ENCODE measurements at regions not wholly inside any gene's neighbourhood (a gene's known extent, or its start where the extent isn't known, plus 50 kb on each side); places are given as distances from the start of the nearest gene placed in this dataset.

GRCh38 chrX:22445880-22446279 lies 173.2 kb downstream of the CBLL2 start:
- TF ChIP-seq BHLHE40 (IDR thresholded peaks at IDR 0.05; ENCODE audit: low read depth, low read length): no peak
- no peak for TF ChIP-seq MAFK (IDR thresholded peaks at IDR 0.05; ENCODE audit: partially characterized antibody)
- TF ChIP-seq POLR2A (IDR thresholded peaks at IDR 0.05; ENCODE audit: low read length): no peak
- no peak for TF ChIP-seq NPAS2 (CRISPR knock-in tag; IDR thresholded peaks at IDR 0.05; ENCODE audit: borderline replicate concordance)
- no peak for TF ChIP-seq GATA3 (IDR thresholded peaks at IDR 0.05; ENCODE audit: borderline replicate concordance)
- TF ChIP-seq ZSCAN20 (CRISPR knock-in tag; IDR thresholded peaks at IDR 0.05): no peak
- no peak for TF ChIP-seq HDAC2 (IDR thresholded peaks at IDR 0.05)
- TF ChIP-seq HES2 (IDR thresholded peaks at IDR 0.05): no peak
- no peak for TF ChIP-seq MAZ (IDR thresholded peaks at IDR 0.05; ENCODE audit: borderline replicate concordance, low read depth, low read length)
- FAIRE-seq (no peak), DNase-seq (ENCODE audit: low read depth in 1 of 2, low spot score in 1 of 2) (no peak), ATAC-seq (no peak)
- no peaks in the 10 kb centered on the region for H3K4me1 ChIP-seq
- H3K9me3 ChIP-seq: no peaks in the 10 kb centered on the region
- ChIA-PET POLR2A (no interaction called here), CTCF (no interaction called here)
- 95% methylated on average over 1 of the region's 1 CpG for WGBS (ENCODE audit: missing lambda C conversion rate)
- no peak overlapping the region for H3K4me2 ChIP-seq
- no peak overlapping the region for H3K27ac ChIP-seq
- H3K4me3 ChIP-seq: no peak overlapping the region

- ATAC-seq (no peak), FAIRE-seq (no peak), DNase-seq (ENCODE audit: low read depth in 1 of 2, low spot score in 1 of 2) (no peak)
- TF ChIP-seq E2F6 (IDR thresholded peaks at IDR 0.05; ENCODE audit: borderline replicate concordance, low read depth) (no peak), EHF (CRISPR knock-in tag; IDR thresholded peaks at IDR 0.05) (no peak), HMGXB4 (CRISPR knock-in tag; IDR thresholded peaks at IDR 0.05; ENCODE audit: borderline replicate concordance) (no peak), ZSCAN20 (CRISPR knock-in tag; IDR thresholded peaks at IDR 0.05) (no peak), JUN (IDR thresholded peaks at IDR 0.05) (no peak), PBX3 (IDR thresholded peaks at IDR 0.05) (no peak), CHD2 (IDR thresholded peaks at IDR 0.05; ENCODE audit: low read length, partially characterized antibody) (no peak), CHD4 (IDR thresholded peaks at IDR 0.05; ENCODE audit: borderline replicate concordance) (no peak), GATA3 (IDR thresholded peaks at IDR 0.05; ENCODE audit: borderline replicate concordance) (no peak), TFCP2L1 (CRISPR knock-in tag; IDR thresholded peaks at IDR 0.05) (no peak), CBX2 (IDR thresholded peaks at IDR 0.05; ENCODE audit: borderline replicate concordance, low read depth) (no peak), ZNF302 (CRISPR knock-in tag; IDR thresholded peaks at IDR 0.05) (no peak), POLR2AphosphoS2 (conservative IDR thresholded peaks at IDR 0.05; ENCODE audit: low read length) (no peak), HES2 (IDR thresholded peaks at IDR 0.05) (no peak), JUNB (IDR thresholded peaks at IDR 0.05) (no peak), NR3C1 (IDR thresholded peaks at IDR 0.05) (no peak), HDAC2 (IDR thresholded peaks at IDR 0.05) (no peak), KDM1A (IDR thresholded peaks at IDR 0.05; ENCODE audit: low read depth) (no peak), MAZ (IDR thresholded peaks at IDR 0.05; ENCODE audit: borderline replicate concordance, low read depth, low read length) (no peak)
- Histone ChIP-seq H3K4me2 (no peak overlapping the region), H3K4me3 (no peak overlapping the region), H3K27ac (no peak overlapping the region), H3K4me1 (no peaks in the 10 kb centered on the region), H3K9me3 (no peaks in the 10 kb centered on the region)
- WGBS (ENCODE audit: missing lambda C conversion rate): 48% methylated on average over 2 of the region's 2 CpGs
- CTCF ChIA-PET: no interaction called here
- POLR2A ChIA-PET: no interaction called here
Measured at GRCh38 chrX:22462959-22463358, 190.2 kb downstream of the CBLL2 start.
